ENCODE measurements at regions not wholly inside any gene's neighbourhood (a gene's known extent, or its start where the extent isn't known, plus 50 kb on each side); places are given as distances from the start of the nearest gene placed in this dataset.
A peak's percentile ranks its signal among the peaks of the same experiment; 100 is the strongest.

DNA sequence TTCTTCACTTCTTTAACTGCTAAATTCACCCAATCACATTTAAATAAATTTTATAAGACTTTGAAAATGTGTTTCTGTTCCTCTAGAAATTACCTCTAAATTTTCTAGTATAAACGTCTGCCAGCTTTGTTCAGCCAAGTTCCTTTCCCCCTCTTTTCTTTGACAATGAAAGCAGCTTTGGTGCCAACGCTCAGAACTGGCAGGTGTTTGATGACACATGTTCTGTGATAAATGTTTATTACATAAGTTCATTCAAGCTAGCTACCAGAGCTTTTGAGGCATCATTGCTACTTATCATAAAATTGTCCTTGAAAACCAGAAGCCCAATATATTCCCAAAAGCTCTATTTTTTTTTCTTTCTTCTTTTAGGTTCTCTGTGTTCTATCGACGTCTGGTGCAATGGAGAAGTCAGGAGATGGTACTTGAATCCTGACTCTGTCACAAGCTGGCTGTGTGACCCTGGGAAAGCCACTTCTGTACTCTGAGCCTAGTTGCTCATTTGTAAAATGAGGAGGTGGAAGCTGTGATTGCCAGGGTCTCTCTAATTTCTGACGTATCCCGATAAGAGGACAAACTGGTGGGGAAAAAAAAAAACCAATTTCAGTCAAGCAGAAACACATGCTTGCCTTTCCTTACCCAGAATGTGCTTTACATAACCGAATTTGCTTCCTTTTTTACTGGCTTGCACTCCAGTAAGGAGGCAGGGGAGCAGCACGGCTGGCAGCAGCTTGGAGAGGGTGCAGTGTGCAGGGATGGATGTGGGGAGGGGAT, 187.1 kb upstream of the LPP start:
- H3K4me3 ChIP-seq: no peak overlapping the region
- H3K27me3 ChIP-seq: no peaks in the 10 kb centered on the region
- no peak for DNase-seq (ENCODE audit: low spot score)
- peaks cover 0 to 32% of the 10 kb centered on the region in 2 donors for H3K4me1 ChIP-seq
- H3K36me3 ChIP-seq: no peaks in the 10 kb centered on the region
- TF ChIP-seq, protein P1, sequence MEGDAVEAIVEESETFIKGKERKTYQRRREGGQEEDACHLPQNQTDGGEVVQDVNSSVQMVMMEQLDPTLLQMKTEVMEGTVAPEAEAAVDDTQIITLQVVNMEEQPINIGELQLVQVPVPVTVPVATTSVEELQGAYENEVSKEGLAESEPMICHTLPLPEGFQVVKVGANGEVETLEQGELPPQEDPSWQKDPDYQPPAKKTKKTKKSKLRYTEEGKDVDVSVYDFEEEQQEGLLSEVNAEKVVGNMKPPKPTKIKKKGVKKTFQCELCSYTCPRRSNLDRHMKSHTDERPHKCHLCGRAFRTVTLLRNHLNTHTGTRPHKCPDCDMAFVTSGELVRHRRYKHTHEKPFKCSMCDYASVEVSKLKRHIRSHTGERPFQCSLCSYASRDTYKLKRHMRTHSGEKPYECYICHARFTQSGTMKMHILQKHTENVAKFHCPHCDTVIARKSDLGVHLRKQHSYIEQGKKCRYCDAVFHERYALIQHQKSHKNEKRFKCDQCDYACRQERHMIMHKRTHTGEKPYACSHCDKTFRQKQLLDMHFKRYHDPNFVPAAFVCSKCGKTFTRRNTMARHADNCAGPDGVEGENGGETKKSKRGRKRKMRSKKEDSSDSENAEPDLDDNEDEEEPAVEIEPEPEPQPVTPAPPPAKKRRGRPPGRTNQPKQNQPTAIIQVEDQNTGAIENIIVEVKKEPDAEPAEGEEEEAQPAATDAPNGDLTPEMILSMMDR (IDR thresholded peaks at IDR 0.05): no peak
- H3K27ac ChIP-seq: peak overlapping the region; percentile 28 to 51
- H3K9me3 ChIP-seq: no peaks in the 10 kb centered on the region

DNA sequence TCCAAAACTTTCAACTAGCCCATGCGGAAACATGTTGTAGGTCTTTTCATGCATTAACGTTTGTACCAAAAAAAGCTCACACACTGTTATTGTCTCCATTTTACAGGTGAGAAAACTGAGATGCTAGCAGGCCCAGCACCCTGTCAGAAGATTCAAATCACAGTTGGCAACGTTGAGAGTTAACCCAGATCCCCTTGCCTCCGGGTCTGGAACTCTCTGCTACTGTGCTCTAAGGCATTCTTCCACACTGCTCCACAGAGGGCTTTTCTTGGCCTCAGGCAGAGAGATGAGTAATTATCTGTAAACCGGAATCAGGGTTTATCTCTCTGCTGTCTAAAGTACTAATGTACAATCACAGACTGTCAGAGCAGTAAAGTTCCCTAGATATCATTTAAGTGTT, 186.0 kb upstream of the LPP start:
- TF ChIP-seq, protein P1 (IDR thresholded peaks at IDR 0.05): no peak
- Histone ChIP-seq H3K4me1 (peaks cover 0 to 25% of the 10 kb centered on the region in 2 donors), H3K27me3 (no peaks in the 10 kb centered on the region), H3K27ac (peak overlapping the region in 1 of 2 donors; percentile 2), H3K9me3 (no peaks in the 10 kb centered on the region), H3K36me3 (no peaks in the 10 kb centered on the region), H3K4me3 (no peak overlapping the region)
- DNase-seq (ENCODE audit: low spot score): no peak

DNA sequence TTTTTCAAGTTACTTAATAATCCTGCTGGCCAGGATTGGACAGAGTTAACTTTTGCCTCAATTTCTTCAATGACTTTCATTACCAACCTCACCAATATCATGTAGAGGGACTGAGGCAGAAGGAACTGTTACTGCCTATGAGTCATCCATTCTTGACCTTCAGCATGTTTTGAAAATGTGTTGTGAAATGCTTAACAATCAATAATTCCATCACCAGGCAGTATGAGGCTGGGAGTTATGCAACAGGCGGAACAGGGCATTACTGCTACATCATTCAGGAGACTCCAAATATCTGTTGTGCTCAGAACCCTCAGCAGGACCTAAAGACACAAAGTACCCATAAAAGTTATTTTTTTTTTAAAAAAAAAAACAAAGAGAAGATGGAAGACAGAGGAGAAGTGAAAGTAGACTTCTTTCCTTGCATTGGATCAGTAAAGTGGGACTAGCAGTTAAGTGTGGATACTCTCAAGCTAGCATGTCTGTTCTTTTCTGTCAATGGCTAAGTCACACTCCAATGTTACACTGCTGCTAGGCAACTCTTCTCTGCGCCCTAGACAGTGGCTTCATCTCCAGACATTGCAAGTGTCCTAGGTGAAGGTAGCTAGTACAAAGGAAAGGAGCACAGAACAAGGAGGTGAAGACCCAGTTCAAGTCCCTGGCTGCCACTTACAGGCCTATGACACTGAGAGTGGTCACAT, 184.9 kb upstream of the LPP start:
- DNase-seq (ENCODE audit: low spot score): no peak
- no peak overlapping the region for H3K27ac ChIP-seq
- no peaks in the 10 kb centered on the region for H3K27me3 ChIP-seq
- no peaks in the 10 kb centered on the region for H3K9me3 ChIP-seq
- no peaks in the 10 kb centered on the region for H3K36me3 ChIP-seq
- H3K4me1 ChIP-seq: peaks cover 0 to 16% of the 10 kb centered on the region in 2 donors
- no peak overlapping the region for H3K4me3 ChIP-seq
- TF ChIP-seq, protein P1 (IDR thresholded peaks at IDR 0.05): no peak

GRCh38 chr3:187969581-187969950, 184.4 kb upstream of the LPP start:
- Histone ChIP-seq H3K4me1 (peaks cover 0 to 14% of the 10 kb centered on the region in 2 donors), H3K9me3 (no peaks in the 10 kb centered on the region), H3K27me3 (no peaks in the 10 kb centered on the region)

GRCh38 chr3:187970106-187970505, 183.9 kb upstream of the LPP start:
- Histone ChIP-seq H3K36me3 (no peaks in the 10 kb centered on the region), H3K4me3 (no peak overlapping the region), H3K27ac (no peak overlapping the region), H3K9me3 (no peaks in the 10 kb centered on the region), H3K27me3 (no peaks in the 10 kb centered on the region), H3K4me1 (peaks cover 0 to 14% of the 10 kb centered on the region in 2 donors)
- TF ChIP-seq, protein P1 (IDR thresholded peaks at IDR 0.05): no peak
- DNase-seq (ENCODE audit: low spot score): no peak

More at GRCh38 chr3:187969581-187969950, 184.4 kb upstream of the LPP start:
- H3K4me3 ChIP-seq: no peak overlapping the region
- no peak overlapping the region for H3K27ac ChIP-seq
- H3K36me3 ChIP-seq: no peaks in the 10 kb centered on the region
- DNase-seq (ENCODE audit: low spot score): no peak
- TF ChIP-seq, protein P1 (IDR thresholded peaks at IDR 0.05): no peak
